ENCODE measurements at regions not wholly inside any gene's neighbourhood (a gene's known extent, or its start where the extent isn't known, plus 50 kb on each side); places are given as distances from the start of the nearest gene placed in this dataset.

DNA sequence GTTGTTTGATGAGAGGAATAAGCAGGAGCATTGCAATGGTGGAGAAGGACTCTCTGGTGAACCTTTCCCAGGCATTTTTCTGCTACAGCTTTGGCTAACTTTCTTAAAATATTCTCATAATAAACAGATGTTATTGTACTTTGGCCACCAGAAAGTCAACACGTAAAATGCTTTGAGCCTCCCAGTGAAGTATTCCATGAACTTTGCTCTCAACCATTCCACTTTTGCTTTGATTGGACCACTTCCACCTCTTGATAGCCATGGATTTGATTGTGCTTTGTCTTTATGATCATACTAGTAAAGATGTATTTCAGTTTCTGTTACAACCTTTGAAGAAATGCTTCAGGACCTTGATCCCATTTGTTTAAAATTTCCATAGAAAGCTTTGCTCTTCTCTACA, 241.1 kb downstream of the TENT5A start:
- TF ChIP-seq POLR2AphosphoS5 (IDR thresholded peaks at IDR 0.05; ENCODE audit: low read depth, low read length) (no peak), TAF1 (IDR thresholded peaks at IDR 0.05; ENCODE audit: borderline replicate concordance, insufficient read depth, low read length) (no peak), SIN3A (IDR thresholded peaks at IDR 0.05; ENCODE audit: borderline replicate concordance, insufficient read depth, low read length) (no peak), FOXP2 (optimal IDR thresholded peaks at IDR 0.05; ENCODE audit: borderline replicate concordance, extremely low read depth, extremely low read length, insufficient read depth) (no peak)
- TF ChIP-seq, protein P1, sequence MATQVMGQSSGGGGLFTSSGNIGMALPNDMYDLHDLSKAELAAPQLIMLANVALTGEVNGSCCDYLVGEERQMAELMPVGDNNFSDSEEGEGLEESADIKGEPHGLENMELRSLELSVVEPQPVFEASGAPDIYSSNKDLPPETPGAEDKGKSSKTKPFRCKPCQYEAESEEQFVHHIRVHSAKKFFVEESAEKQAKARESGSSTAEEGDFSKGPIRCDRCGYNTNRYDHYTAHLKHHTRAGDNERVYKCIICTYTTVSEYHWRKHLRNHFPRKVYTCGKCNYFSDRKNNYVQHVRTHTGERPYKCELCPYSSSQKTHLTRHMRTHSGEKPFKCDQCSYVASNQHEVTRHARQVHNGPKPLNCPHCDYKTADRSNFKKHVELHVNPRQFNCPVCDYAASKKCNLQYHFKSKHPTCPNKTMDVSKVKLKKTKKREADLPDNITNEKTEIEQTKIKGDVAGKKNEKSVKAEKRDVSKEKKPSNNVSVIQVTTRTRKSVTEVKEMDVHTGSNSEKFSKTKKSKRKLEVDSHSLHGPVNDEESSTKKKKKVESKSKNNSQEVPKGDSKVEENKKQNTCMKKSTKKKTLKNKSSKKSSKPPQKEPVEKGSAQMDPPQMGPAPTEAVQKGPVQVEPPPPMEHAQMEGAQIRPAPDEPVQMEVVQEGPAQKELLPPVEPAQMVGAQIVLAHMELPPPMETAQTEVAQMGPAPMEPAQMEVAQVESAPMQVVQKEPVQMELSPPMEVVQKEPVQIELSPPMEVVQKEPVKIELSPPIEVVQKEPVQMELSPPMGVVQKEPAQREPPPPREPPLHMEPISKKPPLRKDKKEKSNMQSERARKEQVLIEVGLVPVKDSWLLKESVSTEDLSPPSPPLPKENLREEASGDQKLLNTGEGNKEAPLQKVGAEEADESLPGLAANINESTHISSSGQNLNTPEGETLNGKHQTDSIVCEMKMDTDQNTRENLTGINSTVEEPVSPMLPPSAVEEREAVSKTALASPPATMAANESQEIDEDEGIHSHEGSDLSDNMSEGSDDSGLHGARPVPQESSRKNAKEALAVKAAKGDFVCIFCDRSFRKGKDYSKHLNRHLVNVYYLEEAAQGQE (IDR thresholded peaks at IDR 0.05; ENCODE audit: insufficient read depth in 1 of 2, low read depth in 2 of 2, low read length in 2 of 2), result no peak

DNA sequence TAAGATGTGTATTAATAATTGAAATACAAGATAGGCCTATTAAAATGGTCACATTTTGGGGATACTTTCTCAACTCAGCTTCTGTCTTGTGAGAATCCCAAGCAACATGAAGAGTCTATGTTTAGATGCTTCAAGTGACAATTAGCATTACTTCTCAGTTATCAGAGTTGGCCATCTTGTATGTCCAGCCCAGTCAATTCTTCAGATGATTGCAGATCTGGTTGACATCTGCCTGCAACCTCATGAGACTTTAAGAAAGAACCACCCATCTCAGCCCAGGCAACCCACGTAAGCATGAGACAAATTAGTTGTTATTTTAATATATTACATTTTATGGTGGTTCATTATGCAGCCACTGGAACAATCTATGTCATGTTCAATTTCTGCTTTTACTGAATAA, 256.5 kb downstream of the TENT5A start:
- no peak for TF ChIP-seq POLR2AphosphoS5 (IDR thresholded peaks at IDR 0.05; ENCODE audit: low read depth, low read length)
- TF ChIP-seq, protein P1 (IDR thresholded peaks at IDR 0.05; ENCODE audit: insufficient read depth in 1 of 2, low read depth in 2 of 2, low read length in 2 of 2), result no peak

DNA sequence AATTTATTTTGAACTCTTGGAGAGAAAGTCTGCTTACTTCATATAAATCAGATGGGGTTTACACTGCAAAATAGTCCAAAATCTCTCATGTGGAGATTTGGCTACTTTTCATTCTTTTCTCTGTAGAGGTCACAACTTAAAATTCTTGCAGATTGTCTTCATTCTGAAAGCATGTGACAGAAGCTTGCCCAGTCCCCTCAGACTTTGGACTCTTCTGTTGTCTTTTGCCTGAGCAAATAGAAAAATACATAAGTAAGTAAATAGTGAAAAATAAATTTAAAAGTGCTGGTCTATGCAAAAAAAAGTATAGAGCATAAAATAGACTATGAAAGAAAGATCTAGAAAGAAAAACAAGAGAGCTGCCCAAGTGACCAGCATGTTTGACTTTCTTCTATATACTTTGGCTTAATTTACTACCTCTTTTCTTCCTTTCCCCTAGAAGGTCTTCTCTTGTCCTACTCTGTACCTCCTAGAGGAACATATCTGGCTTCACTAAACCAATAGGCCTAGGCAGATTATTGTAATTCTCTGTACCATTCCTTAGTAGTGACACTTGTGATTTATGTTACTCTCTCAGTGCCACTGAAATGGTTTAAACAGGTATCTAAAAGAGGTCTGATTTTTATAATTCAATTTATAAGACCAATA, 260.9 kb downstream of the TENT5A start:
- TF ChIP-seq, protein P1 (IDR thresholded peaks at IDR 0.05; ENCODE audit: insufficient read depth in 1 of 2, low read depth in 2 of 2, low read length in 2 of 2), result no peak
- TF ChIP-seq TAF1 (IDR thresholded peaks at IDR 0.05; ENCODE audit: borderline replicate concordance, insufficient read depth, low read length) (no peak), POLR2AphosphoS5 (IDR thresholded peaks at IDR 0.05; ENCODE audit: low read depth, low read length) (no peak), SIN3A (IDR thresholded peaks at IDR 0.05; ENCODE audit: borderline replicate concordance, insufficient read depth, low read length) (no peak), FOXP2 (optimal IDR thresholded peaks at IDR 0.05; ENCODE audit: borderline replicate concordance, extremely low read depth, extremely low read length, insufficient read depth) (no peak)

DNA sequence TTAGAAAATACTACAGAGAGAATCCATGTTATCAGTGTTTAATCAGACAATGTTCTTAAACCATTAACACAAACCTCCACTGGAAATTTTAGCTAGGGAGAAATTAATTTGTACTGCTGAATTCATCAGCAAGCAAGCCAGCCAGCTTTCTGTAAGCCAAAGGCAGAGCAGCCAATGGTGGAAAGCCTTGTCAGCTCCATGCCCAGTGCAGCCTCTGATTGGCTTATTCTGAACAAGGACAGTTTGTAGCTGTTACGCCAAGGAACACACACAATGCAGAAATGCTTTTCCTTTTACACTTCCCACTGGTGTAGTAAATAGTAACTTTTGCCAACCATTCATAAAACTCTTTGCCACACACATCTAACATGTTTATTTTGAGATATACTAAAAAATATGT, 265.0 kb downstream of the TENT5A start:
- no peak for TF ChIP-seq POLR2AphosphoS5 (IDR thresholded peaks at IDR 0.05; ENCODE audit: low read depth, low read length)
- TF ChIP-seq FOXP2 (optimal IDR thresholded peaks at IDR 0.05; ENCODE audit: borderline replicate concordance, extremely low read depth, extremely low read length, insufficient read depth), result no peak
- TF ChIP-seq SIN3A (IDR thresholded peaks at IDR 0.05; ENCODE audit: borderline replicate concordance, insufficient read depth, low read length), result no peak
- TF ChIP-seq, protein P1 (IDR thresholded peaks at IDR 0.05; ENCODE audit: insufficient read depth in 1 of 2, low read depth in 2 of 2, low read length in 2 of 2), result no peak

DNA sequence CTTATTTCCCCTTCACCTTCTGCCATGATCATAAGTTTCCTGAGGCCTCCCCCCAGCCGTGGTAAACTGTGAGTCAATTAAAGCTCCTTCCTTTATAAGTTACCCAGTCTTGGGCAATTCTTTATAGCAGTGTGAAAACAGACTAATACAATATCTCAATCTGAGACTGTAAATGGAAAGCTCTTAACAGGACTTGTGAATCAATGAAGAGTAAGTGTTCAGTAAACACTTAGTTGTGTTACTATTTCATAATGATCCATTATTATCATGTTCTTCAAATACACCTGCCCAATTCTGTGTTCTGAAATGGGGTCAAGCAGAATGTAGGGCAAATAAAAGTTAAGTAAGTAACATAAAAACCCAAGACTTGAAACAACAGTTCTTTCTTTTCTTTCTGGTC, 266.2 kb downstream of the TENT5A start:
- TF ChIP-seq SIN3A (IDR thresholded peaks at IDR 0.05; ENCODE audit: borderline replicate concordance, insufficient read depth, low read length) (no peak), TAF1 (IDR thresholded peaks at IDR 0.05; ENCODE audit: borderline replicate concordance, insufficient read depth, low read length) (no peak), FOXP2 (optimal IDR thresholded peaks at IDR 0.05; ENCODE audit: borderline replicate concordance, extremely low read depth, extremely low read length, insufficient read depth) (no peak), POLR2AphosphoS5 (IDR thresholded peaks at IDR 0.05; ENCODE audit: low read depth, low read length) (no peak)
- TF ChIP-seq, protein P1 (IDR thresholded peaks at IDR 0.05; ENCODE audit: insufficient read depth in 1 of 2, low read depth in 2 of 2, low read length in 2 of 2), result no peak

Data from PFSK-1 (cell line).